Neural cell (in vitro differentiated cells): ENCODE measurements at regions not wholly inside any gene's neighbourhood (a gene's known extent, or its start where the extent isn't known, plus 50 kb on each side); places are given as distances from the start of the nearest gene placed in this dataset.

ENCODE experiments used
- H2AFZ ChIP-seq: fragments of 200-600, 300-800 bp; sonication (generic), shearing (Covaris generic); 2 replicates; pipeline ENCODE4 v1.6.0; 2014; ENCODE audit warnings: low read depth, mild to moderate bottlenecking, antibody characterized with exemption, low read length, moderate library complexity
- H3F3A ChIP-seq: fragments of 200-600 bp; shearing (Covaris generic); 2 replicates; pipeline ENCODE4 v1.6.1; 2016; ENCODE audit warnings: mild to moderate bottlenecking, moderate library complexity, mixed read lengths, antibody characterized with exemption, low read length; ENCODE audit not compliant: insufficient read depth, poor library complexity, severe bottlenecking
- H3K27ac ChIP-seq: fragments of 200-600, 300-800 bp; sonication (generic), shearing (Covaris generic); 2 replicates; pipeline ENCODE4 v1.5.1; 2014; ENCODE audit warnings: mild to moderate bottlenecking, low read length, moderate library complexity
- H3K27me3 ChIP-seq: fragments of 300-800, 200-600 bp; sonication (generic), shearing (Covaris generic); 2 replicates; pipeline ENCODE4 v1.6.0; 2014; ENCODE audit warnings: mild to moderate bottlenecking, low read depth, low read length, moderate library complexity; ENCODE audit not compliant: insufficient read depth
- H3K36me3 ChIP-seq: fragments of 300-800, 200-600 bp; sonication (generic), shearing (Covaris generic); 2 replicates; pipeline ENCODE4 v1.5.1; 2014; ENCODE audit warnings: mild to moderate bottlenecking, antibody characterized with exemption, low read length, moderate library complexity; ENCODE audit not compliant: insufficient read depth
- H3K4me2 ChIP-seq: fragments of 300-800, 200-600 bp; sonication (generic), shearing (Covaris generic); 2 replicates; pipeline ENCODE4 v1.6.0; 2014; ENCODE audit warnings: mild to moderate bottlenecking, low read length
- H3K4me3 ChIP-seq: fragments of 300-800, 200-600 bp; sonication (generic), shearing (Covaris generic); 2 replicates; pipeline ENCODE4 v1.5.1; 2014; ENCODE audit warnings: mild to moderate bottlenecking, low read length, moderate library complexity
- H3K79me2 ChIP-seq: fragments of 200-600 bp; shearing (Covaris generic); replicated peaks from 2 replicates; pipeline ENCODE4 v1.6.0; 2014; ENCODE audit warnings: mild to moderate bottlenecking, low read length, moderate library complexity; ENCODE audit not compliant: insufficient read depth
- H3K9ac ChIP-seq: fragments of 300-800, 200-600 bp; sonication (generic), shearing (Covaris generic); 2 replicates; pipeline ENCODE4 v1.6.1; 2016; ENCODE audit warnings: mild to moderate bottlenecking, low read length, mixed read lengths
- H3K9me2 ChIP-seq: fragments of 200-600 bp; shearing (Covaris generic); 2 replicates; pipeline ENCODE4 v1.6.1; 2016; ENCODE audit warnings: mild to moderate bottlenecking, low read length, mixed read lengths; ENCODE audit not compliant: insufficient read depth
- H3K9me3 ChIP-seq: fragments of 200-600, 300-800 bp; sonication (generic), shearing (Covaris generic); 2 replicates; pipeline ENCODE4 v1.6.1; 2016; ENCODE audit warnings: mild to moderate bottlenecking, mixed run types, low read length, moderate library complexity, mixed read lengths
- H4K20me1 ChIP-seq: fragments of 200-600 bp; shearing (Covaris generic); 2 replicates; pipeline ENCODE4 v1.6.1; 2016; ENCODE audit warnings: mild to moderate bottlenecking, mixed run types; ENCODE audit not compliant: insufficient read depth
- CTCF ChIP-seq: fragments of 450-650 bp; IDR thresholded peaks from 2 replicates; pipeline ENCODE4 v1.5.1; 2014; ENCODE audit warnings: antibody characterized with exemption, mild to moderate bottlenecking, moderate library complexity; ENCODE audit not compliant: poor library complexity, severe bottlenecking
- EP300 ChIP-seq: fragments of 450-650 bp; conservative IDR thresholded peaks from 2 replicates; pipeline ENCODE4 v1.6.1; 2014; ENCODE audit warnings: antibody characterized with exemption, mild to moderate bottlenecking, moderate library complexity; ENCODE audit not compliant: poor library complexity, severe bottlenecking
- EZH2 ChIP-seq: fragments of 200-600, 300-800 bp; shearing (Covaris generic), sonication (generic); IDR thresholded peaks from 2 replicates; pipeline ENCODE4 v1.6.1; 2014; ENCODE audit warnings: antibody characterized with exemption, low read length, borderline replicate concordance, mild to moderate bottlenecking; ENCODE audit not compliant: insufficient read depth, poor library complexity, severe bottlenecking
- MXI1 ChIP-seq: fragments of 450-650 bp; conservative IDR thresholded peaks from 2 replicates; pipeline ENCODE4 v1.6.1; 2014; ENCODE audit warnings: antibody characterized with exemption, mild to moderate bottlenecking; ENCODE audit not compliant: poor library complexity, severe bottlenecking
- POLR2AphosphoS5 ChIP-seq: IDR thresholded peaks from 2 replicates; pipeline ENCODE4 v1.6.1; 2012
- RAD21 ChIP-seq: fragments of 450-650 bp; conservative IDR thresholded peaks from 2 replicates; pipeline ENCODE4 v1.6.1; 2014; ENCODE audit warnings: antibody characterized with exemption, mild to moderate bottlenecking, moderate library complexity
- REST ChIP-seq: IDR thresholded peaks from 2 replicates; pipeline ENCODE4 v1.6.1; 2012; ENCODE audit warnings: borderline replicate concordance
- SMC3 ChIP-seq: fragments of 450-650 bp; conservative IDR thresholded peaks from 2 replicates; pipeline ENCODE4 v1.6.1; 2014; ENCODE audit warnings: antibody characterized with exemption, mild to moderate bottlenecking, moderate library complexity; ENCODE audit not compliant: poor library complexity
- TAF1 ChIP-seq: IDR thresholded peaks from 2 replicates; pipeline ENCODE4 v1.6.1; 2012; ENCODE audit warnings: low read depth

GRCh38 chr17:72259922-72260321, 139.1 kb downstream of the SOX9 start:
- Histone ChIP-seq H2AFZ (peak overlapping the region; percentile 12), H3K27ac (no peak overlapping the region), H3K9me3 (no peaks in the 10 kb centered on the region), H3K9me2 (no peaks in the 10 kb centered on the region), H3K9ac (no peak overlapping the region), H4K20me1 (no peaks in the 10 kb centered on the region), H3K79me2 (no peaks in the 10 kb centered on the region), H3K27me3 (no peaks in the 10 kb centered on the region), H3K4me2 (no peak overlapping the region), H3K36me3 (no peaks in the 10 kb centered on the region), H3K4me3 (no peak overlapping the region), H3F3A (no peaks in the 10 kb centered on the region)
- no peak for TF ChIP-seq MXI1

GRCh38 chr17:72262766-72263165, 141.9 kb downstream of the SOX9 start:
- Histone ChIP-seq H3K27me3 (no peaks in the 10 kb centered on the region), H3F3A (no peaks in the 10 kb centered on the region), H3K4me2 (no peak overlapping the region), H4K20me1 (no peaks in the 10 kb centered on the region), H3K9me2 (no peaks in the 10 kb centered on the region), H3K79me2 (no peaks in the 10 kb centered on the region), H3K4me3 (no peak overlapping the region), H3K9ac (no peak overlapping the region), H3K36me3 (no peaks in the 10 kb centered on the region), H3K27ac (no peak overlapping the region), H2AFZ (no peak overlapping the region), H3K9me3 (no peaks in the 10 kb centered on the region)
- TF ChIP-seq RAD21 (no peak), TAF1 (no peak), SMC3 (no peak), CTCF (no peak), POLR2AphosphoS5 (no peak), EZH2 (no peak), MXI1 (no peak), EP300 (no peak), REST (no peak)
